ENCODE measurements at regions not wholly inside any gene's neighbourhood (a gene's known extent, or its start where the extent isn't known, plus 50 kb on each side); places are given as distances from the start of the nearest gene placed in this dataset.

GRCh38 chr18:78477840-78478239 is 501.8 kb upstream of the SALL3 start:
- TF ChIP-seq ZBTB21 (CRISPR knock-in tag; IDR thresholded peaks at IDR 0.05) = no peak
- TF ChIP-seq SOX13 (IDR thresholded peaks at IDR 0.05) = no peak
- TF ChIP-seq SOX13 (CRISPR knock-in tag; conservative IDR thresholded peaks at IDR 0.05 in 1 of 2, IDR thresholded peaks at IDR 0.05 in 1 of 2) = no peak
- ChIA-PET POLR2A (no interaction called here), CTCF (ENCODE audit: low intra/inter-chr PET ratio, low total read pairs) (no interaction called here)
- no peak overlapping the region for H3K4me2 ChIP-seq (ENCODE audit: low read depth, low read length)
- BruUV-seq (replicated peaks) = no TSS peak
- no peak overlapping the region for H3K27ac ChIP-seq (ENCODE audit: extremely low read length, insufficient read depth, low read length)
- H4K20me1 ChIP-seq (ENCODE audit: insufficient read depth, low read length) = no peaks in the 10 kb centered on the region
- no peaks in the 10 kb centered on the region for H3K4me1 ChIP-seq (ENCODE audit: insufficient read depth, low read length)
- intact Hi-C loops (cut with micrococcal nuclease; ENCODE audit: unreplicated experiment) = no loop called here
- WGBS (ENCODE audit: low lambda C conversion rate) = 13% methylated on average over 6 of the region's 9 CpGs
- no peaks in the 10 kb centered on the region for H3K36me3 ChIP-seq (replicated peaks in 1 of 2; ENCODE audit: control insufficient read depth in 1 of 2, insufficient read depth in 2 of 2, low read length in 2 of 2)
- H3K9me3 ChIP-seq (ENCODE audit: low read length) = no peaks in the 10 kb centered on the region
- H3K79me2 ChIP-seq (ENCODE audit: insufficient read depth, low read length) = no peaks in the 10 kb centered on the region
- no peak overlapping the region for H3K9ac ChIP-seq (ENCODE audit: insufficient read depth, low read depth, low read length)
- ATAC-seq = no peak
- no peak for DNase-seq (ENCODE audit: low spot score)
- no peak for FAIRE-seq
- in situ Hi-C loops (cut with HindIII; ENCODE audit: extremely low pct_ligation_motif_present, low pct_unique_long_range_greater_than_20kb) = no loop called here
- no peaks in the 10 kb centered on the region; a peak in 1 of 5 replicates for H3K27me3 ChIP-seq (ENCODE audit: control insufficient read depth in 1 of 2, insufficient read depth in 2 of 2, low read length in 2 of 2)
- H3K4me3 ChIP-seq (replicated peaks in 1 of 3; ENCODE audit: insufficient read depth in 1 of 3, low read depth in 2 of 3, low read length in 3 of 3) = no peak overlapping the region
- no peak overlapping the region for H2AFZ ChIP-seq (ENCODE audit: low read length)

GRCh38 chr18:78479443-78479842 is 500.2 kb upstream of the SALL3 start:
- intact Hi-C loops (cut with micrococcal nuclease; ENCODE audit: unreplicated experiment) (no loop called here), in situ Hi-C loops (cut with HindIII; ENCODE audit: extremely low pct_ligation_motif_present, low pct_unique_long_range_greater_than_20kb) (no loop called here)
- Histone ChIP-seq H3K79me2 (ENCODE audit: insufficient read depth, low read length) (no peaks in the 10 kb centered on the region), H3K9ac (ENCODE audit: insufficient read depth, low read depth, low read length) (no peak overlapping the region), H3K4me2 (ENCODE audit: low read depth, low read length) (no peak overlapping the region), H3K9me3 (ENCODE audit: low read length) (no peaks in the 10 kb centered on the region), H3K27ac (ENCODE audit: extremely low read length, insufficient read depth, low read length) (no peak overlapping the region), H2AFZ (ENCODE audit: low read length) (no peak overlapping the region), H3K4me3 (replicated peaks in 1 of 3; ENCODE audit: insufficient read depth in 1 of 3, low read depth in 2 of 3, low read length in 3 of 3) (no peak overlapping the region), H4K20me1 (ENCODE audit: insufficient read depth, low read length) (no peaks in the 10 kb centered on the region), H3K27me3 (ENCODE audit: control insufficient read depth in 1 of 2, insufficient read depth in 2 of 2, low read length in 2 of 2) (no peaks in the 10 kb centered on the region; a peak in 1 of 5 replicates), H3K4me1 (ENCODE audit: insufficient read depth, low read length) (no peaks in the 10 kb centered on the region), H3K36me3 (replicated peaks in 1 of 2; ENCODE audit: control insufficient read depth in 1 of 2, insufficient read depth in 2 of 2, low read length in 2 of 2) (no peaks in the 10 kb centered on the region)
- FAIRE-seq (no peak), DNase-seq (ENCODE audit: low spot score) (no peak), ATAC-seq (no peak)
- no TSS peak for BruUV-seq (replicated peaks)
- CTCF ChIA-PET (ENCODE audit: low intra/inter-chr PET ratio, low total read pairs) = no interaction called here
- POLR2A ChIA-PET = no interaction called here
- WGBS (ENCODE audit: low lambda C conversion rate) = 44% methylated on average over 5 of the region's 16 CpGs
- TF ChIP-seq RXRB (CRISPR knock-in tag; IDR thresholded peaks at IDR 0.05; ENCODE audit: borderline replicate concordance) (no peak), ZIK1 (CRISPR knock-in tag; IDR thresholded peaks at IDR 0.05; ENCODE audit: borderline replicate concordance, low read depth) (no peak), ZNF18 (CRISPR knock-in tag; IDR thresholded peaks at IDR 0.05; ENCODE audit: insufficient replicate concordance) (no peak), ZBTB4 (CRISPR knock-in tag; IDR thresholded peaks at IDR 0.05; ENCODE audit: borderline replicate concordance) (no peak), ZNF326 (CRISPR knock-in tag; IDR thresholded peaks at IDR 0.05; ENCODE audit: borderline replicate concordance) (no peak), ZMYM2 (CRISPR knock-in tag; IDR thresholded peaks at IDR 0.05) (no peak), ZNF530 (CRISPR knock-in tag; IDR thresholded peaks at IDR 0.05; ENCODE audit: low read depth) (no peak), DNMT3B (CRISPR knock-in tag; conservative IDR thresholded peaks at IDR 0.05) (no peak)

All from HepG2 (cell line).